Stomach smooth muscle (tissue), 2 donors: ENCODE measurements at regions not wholly inside any gene's neighbourhood (a gene's known extent, or its start where the extent isn't known, plus 50 kb on each side); places are given as distances from the start of the nearest gene placed in this dataset.
"Not testable (repeated sequence)": the region's sequence is repeated elsewhere in the genome, so short reads cannot be mapped to it uniquely, and the experiment has no call there.

Experiments
- H3K27ac ChIP-seq: one replicate; pipeline ENCODE4 v1.7.0; 2013; ENCODE audit warnings: mild to moderate bottlenecking, low read length, inconsistent platforms
- H3K27me3 ChIP-seq, 2 donors: one replicate each; pipeline ENCODE4 v1.7.0; 2013; ENCODE audit warnings: low read length in 2 of 2; ENCODE audit not compliant: insufficient read depth in 2 of 2, control insufficient read depth in 1 of 2
- H3K36me3 ChIP-seq, 2 donors: one replicate each; pipeline ENCODE4 v1.7.0; 2013; ENCODE audit warnings: low read length in 2 of 2; ENCODE audit not compliant: control insufficient read depth in 2 of 2, insufficient read depth in 2 of 2
- H3K4me1 ChIP-seq: one replicate; pipeline ENCODE4 v1.7.0; 2013; ENCODE audit warnings: low read length; ENCODE audit not compliant: control insufficient read depth, insufficient read depth
- H3K4me3 ChIP-seq, 2 donors: one replicate each; pipeline ENCODE4 v1.7.0; 2013; ENCODE audit warnings: low read length in 2 of 2
- H3K9ac ChIP-seq, 2 donors: one replicate each; pipeline ENCODE4 v1.7.0; 2013; ENCODE audit warnings: low read length in 2 of 2, mild to moderate bottlenecking in 1 of 2
- H3K9me3 ChIP-seq, 2 donors: one replicate each; pipeline ENCODE4 v1.7.0; 2013; ENCODE audit warnings: low read length in 2 of 2; ENCODE audit not compliant: control insufficient read depth in 2 of 2
- donor health status: healthy.
- donor health status: Pancreatic carcinoma.

- H3K27me3 ChIP-seq, H3K27ac ChIP-seq, H3K36me3 ChIP-seq, H3K4me1 ChIP-seq, H3K9ac ChIP-seq, H3K4me3 ChIP-seq, H3K9me3 ChIP-seq: not testable (repeated sequence)
Measured at GRCh38 chr6:14600306-14600705, 482.7 kb downstream of the CD83 start.

- H3K9me3 ChIP-seq, result no peaks in the 10 kb centered on the region
- no peak overlapping the region for H3K9ac ChIP-seq
- H3K36me3 ChIP-seq, result no peaks in the 10 kb centered on the region
- no peaks in the 10 kb centered on the region for H3K4me1 ChIP-seq
- H3K27ac ChIP-seq, result no peak overlapping the region
- no peak overlapping the region for H3K4me3 ChIP-seq
- H3K27me3 ChIP-seq, result no peaks in the 10 kb centered on the region
Measured at GRCh38 chr6:14601490-14601889, 483.9 kb downstream of the CD83 start.

- Histone ChIP-seq H3K36me3 (no peaks in the 10 kb centered on the region), H3K9ac (no peak overlapping the region), H3K4me3 (no peak overlapping the region), H3K27ac (no peak overlapping the region), H3K4me1 (no peaks in the 10 kb centered on the region), H3K9me3 (no peaks in the 10 kb centered on the region), H3K27me3 (no peaks in the 10 kb centered on the region)
Measured at GRCh38 chr6:14606353-14606752, 488.8 kb downstream of the CD83 start.

- Histone ChIP-seq H3K9me3 (no peaks in the 10 kb centered on the region), H3K27ac (no peak overlapping the region), H3K4me3 (no peak overlapping the region), H3K36me3 (no peaks in the 10 kb centered on the region), H3K9ac (no peak overlapping the region), H3K4me1 (no peaks in the 10 kb centered on the region), H3K27me3 (no peaks in the 10 kb centered on the region)
Measured at GRCh38 chr6:14610141-14610540, 492.6 kb downstream of the CD83 start.

GRCh38 chr6:14612016-14612980 is 494.7 kb downstream of the CD83 start:
- H3K9ac ChIP-seq, result no peak overlapping the region
- H3K27me3 ChIP-seq, result no peaks in the 10 kb centered on the region
- H3K36me3 ChIP-seq, result no peaks in the 10 kb centered on the region
- H3K9me3 ChIP-seq, result peaks cover 5 to 8% of the 10 kb centered on the region in 2 donors
- H3K4me3 ChIP-seq, result no peak overlapping the region
- no peaks in the 10 kb centered on the region for H3K4me1 ChIP-seq
- H3K27ac ChIP-seq, result no peak overlapping the region

GRCh38 chr6:14614631-14615030 is 497.1 kb downstream of the CD83 start:
- H3K9ac ChIP-seq, result no peak overlapping the region
- peaks cover 0 to 2% of the 10 kb centered on the region in 2 donors for H3K27me3 ChIP-seq
- H3K27ac ChIP-seq, result no peak overlapping the region
- H3K9me3 ChIP-seq, result peaks cover 5 to 8% of the 10 kb centered on the region in 2 donors
- H3K4me3 ChIP-seq, result no peak overlapping the region
- H3K4me1 ChIP-seq, result no peaks in the 10 kb centered on the region
- no peaks in the 10 kb centered on the region for H3K36me3 ChIP-seq

GRCh38 chr6:14616656-14617055 is 499.1 kb downstream of the CD83 start:
- H3K27ac ChIP-seq, result no peak overlapping the region
- peaks cover 2% of the 10 kb centered on the region for H3K4me1 ChIP-seq
- no peak overlapping the region for H3K4me3 ChIP-seq
- peaks cover 5 to 8% of the 10 kb centered on the region in 2 donors for H3K9me3 ChIP-seq
- peaks cover 0 to 2% of the 10 kb centered on the region in 2 donors for H3K27me3 ChIP-seq
- no peak overlapping the region for H3K9ac ChIP-seq
- H3K36me3 ChIP-seq, result no peaks in the 10 kb centered on the region

- no peak overlapping the region for H3K9ac ChIP-seq
- H3K4me3 ChIP-seq, result no peak overlapping the region
- peaks cover 0 to 3% of the 10 kb centered on the region in 2 donors for H3K27me3 ChIP-seq
- H3K4me1 ChIP-seq, result peaks cover 2% of the 10 kb centered on the region
- H3K27ac ChIP-seq, result no peak overlapping the region
- no peaks in the 10 kb centered on the region for H3K36me3 ChIP-seq
- peaks cover 5 to 8% of the 10 kb centered on the region in 2 donors for H3K9me3 ChIP-seq
Measured at GRCh38 chr6:14618759-14619418, 501.3 kb downstream of the CD83 start.

GRCh38 chr6:14619419-14619781 is 501.8 kb downstream of the CD83 start:
- H3K4me3 ChIP-seq, result no peak overlapping the region
- no peak overlapping the region for H3K27ac ChIP-seq
- H3K4me1 ChIP-seq, result peaks cover 2% of the 10 kb centered on the region
- peaks cover 5 to 8% of the 10 kb centered on the region in 2 donors for H3K9me3 ChIP-seq
- no peaks in the 10 kb centered on the region for H3K36me3 ChIP-seq
- H3K9ac ChIP-seq, result no peak overlapping the region
- peaks cover 0 to 3% of the 10 kb centered on the region in 2 donors for H3K27me3 ChIP-seq

GRCh38 chr6:14620522-14620921 is 502.9 kb downstream of the CD83 start:
- no peak overlapping the region for H3K27ac ChIP-seq
- H3K9ac ChIP-seq, result no peak overlapping the region
- H3K36me3 ChIP-seq, result no peaks in the 10 kb centered on the region
- H3K27me3 ChIP-seq, result peaks cover 0 to 3% of the 10 kb centered on the region in 2 donors
- peaks cover 5 to 6% of the 10 kb centered on the region in 2 donors for H3K9me3 ChIP-seq
- peaks cover 2% of the 10 kb centered on the region for H3K4me1 ChIP-seq
- no peak overlapping the region for H3K4me3 ChIP-seq

- Histone ChIP-seq H3K4me3 (no peak overlapping the region), H3K36me3 (no peaks in the 10 kb centered on the region), H3K27me3 (peaks cover 0 to 3% of the 10 kb centered on the region in 2 donors), H3K9me3 (peaks cover 0 to under 1% of the 10 kb centered on the region in 2 donors), H3K9ac (no peak overlapping the region), H3K4me1 (peaks cover 2% of the 10 kb centered on the region), H3K27ac (no peak overlapping the region)
Measured at GRCh38 chr6:14621518-14621917, 503.9 kb downstream of the CD83 start.
